ENCODE measurements at regions not wholly inside any gene's neighbourhood (a gene's known extent, or its start where the extent isn't known, plus 50 kb on each side); places are given as distances from the start of the nearest gene placed in this dataset.

DNA sequence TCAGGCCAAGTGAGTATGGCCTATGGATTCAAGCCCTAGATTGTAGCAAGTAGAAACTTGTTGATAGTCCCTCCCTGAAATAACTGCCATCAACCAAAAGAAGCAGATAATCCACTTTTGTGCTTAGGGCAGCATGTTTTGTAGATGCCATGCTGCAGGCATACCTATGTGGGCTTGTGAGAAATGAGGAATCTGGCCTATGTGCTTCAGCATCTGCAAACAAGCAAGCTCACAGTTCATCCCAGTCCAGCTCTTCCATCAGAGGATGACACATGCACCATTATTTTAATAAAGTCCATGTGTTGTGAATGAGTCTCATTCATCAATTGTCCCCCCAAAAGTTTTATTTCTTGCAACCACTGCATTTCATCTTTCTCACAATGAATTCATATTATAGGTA lies 421.9 kb upstream of the DIPK2B start:
- no peaks in the 10 kb centered on the region for H3K9me3 ChIP-seq (ENCODE audit: low read length)
- H3K9ac ChIP-seq (ENCODE audit: insufficient read depth, low read depth, low read length), result no peak overlapping the region
- H3K4me3 ChIP-seq (replicated peaks in 1 of 3; ENCODE audit: insufficient read depth in 1 of 3, low read depth in 2 of 3, low read length in 3 of 3), result no peak overlapping the region
- no peaks in the 10 kb centered on the region for H3K27me3 ChIP-seq (ENCODE audit: control insufficient read depth in 1 of 2, insufficient read depth in 2 of 2, low read length in 2 of 2)
- DNase-seq (ENCODE audit: low spot score) (no peak), FAIRE-seq (no peak), ATAC-seq (no peak)
- no peaks in the 10 kb centered on the region for H3K36me3 ChIP-seq (replicated peaks in 1 of 2; ENCODE audit: control insufficient read depth in 1 of 2, insufficient read depth in 2 of 2, low read length in 2 of 2)
- in situ Hi-C loops (cut with HindIII; ENCODE audit: extremely low pct_ligation_motif_present, low pct_unique_long_range_greater_than_20kb) (no loop called here), intact Hi-C loops (cut with micrococcal nuclease; ENCODE audit: unreplicated experiment) (no loop called here)
- H3K27ac ChIP-seq (ENCODE audit: extremely low read length, insufficient read depth, low read length), result no peak overlapping the region
- no TSS peak for BruUV-seq (replicated peaks)
- H3K4me1 ChIP-seq (ENCODE audit: insufficient read depth, low read length), result peaks cover 4% of the 10 kb centered on the region; the same call in 1 of the 2 replicates
- CTCF ChIA-PET (ENCODE audit: low intra/inter-chr PET ratio, low total read pairs), result no interaction called here
- TF ChIP-seq MTA3 (CRISPR knock-in tag; IDR thresholded peaks at IDR 0.05) (no peak), ZNF792 (CRISPR knock-in tag; IDR thresholded peaks at IDR 0.05) (no peak), MAFK (conservative IDR thresholded peaks at IDR 0.05 in 1 of 2, IDR thresholded peaks at IDR 0.05 in 1 of 2; ENCODE audit: low read length in 2 of 2) (0 out of 4 replicates have a peak, but pooled peaks of 1 of the 2 experiments have one; percentile 4)
- H3K4me2 ChIP-seq (ENCODE audit: low read depth, low read length), result no peak overlapping the region
- no peaks in the 10 kb centered on the region for H4K20me1 ChIP-seq (ENCODE audit: insufficient read depth, low read length)
- H3K79me2 ChIP-seq (ENCODE audit: insufficient read depth, low read length), result no peaks in the 10 kb centered on the region
- H2AFZ ChIP-seq (ENCODE audit: low read length), result no peak overlapping the region
- POLR2A ChIA-PET, result no interaction called here

DNA sequence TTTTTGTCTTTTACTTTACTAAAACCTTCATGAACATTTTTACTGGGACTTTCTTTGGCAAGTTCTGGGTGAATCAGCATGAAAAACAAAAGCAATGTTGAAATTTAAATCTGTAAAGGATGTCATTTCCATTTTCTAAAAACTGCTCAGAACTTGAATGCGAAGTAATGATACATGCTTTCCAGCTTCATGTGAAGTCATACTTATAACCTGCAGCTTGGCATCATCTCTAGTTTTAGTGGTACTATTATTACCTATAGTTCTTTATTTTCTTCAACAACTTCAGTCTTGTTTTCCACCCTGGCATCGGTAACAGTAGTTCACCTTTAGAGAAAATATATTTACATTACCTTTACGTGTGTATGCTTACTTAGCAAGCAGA lies 421.4 kb upstream of the DIPK2B start:
- H3K27me3 ChIP-seq (ENCODE audit: control insufficient read depth in 1 of 2, insufficient read depth in 2 of 2, low read length in 2 of 2), result no peaks in the 10 kb centered on the region
- H3K79me2 ChIP-seq (ENCODE audit: insufficient read depth, low read length), result no peaks in the 10 kb centered on the region
- no TSS peak for BruUV-seq (replicated peaks)
- in situ Hi-C loops (cut with HindIII; ENCODE audit: extremely low pct_ligation_motif_present, low pct_unique_long_range_greater_than_20kb) (no loop called here), intact Hi-C loops (cut with micrococcal nuclease; ENCODE audit: unreplicated experiment) (no loop called here)
- POLR2A ChIA-PET, result no interaction called here
- no peak overlapping the region for H3K27ac ChIP-seq (ENCODE audit: extremely low read length, insufficient read depth, low read length)
- H3K9ac ChIP-seq (ENCODE audit: insufficient read depth, low read depth, low read length), result no peak overlapping the region
- peaks cover 4% of the 10 kb centered on the region; the same call in 1 of the 2 replicates for H3K4me1 ChIP-seq (ENCODE audit: insufficient read depth, low read length)
- FAIRE-seq (no peak), ATAC-seq (no peak), DNase-seq (ENCODE audit: low spot score) (no peak)
- no peak overlapping the region for H2AFZ ChIP-seq (ENCODE audit: low read length)
- H3K4me3 ChIP-seq (replicated peaks in 1 of 3; ENCODE audit: insufficient read depth in 1 of 3, low read depth in 2 of 3, low read length in 3 of 3), result no peak overlapping the region
- no peaks in the 10 kb centered on the region for H4K20me1 ChIP-seq (ENCODE audit: insufficient read depth, low read length)
- 6% methylated on average over 3 of the region's 3 CpGs for WGBS (ENCODE audit: low lambda C conversion rate)
- H3K9me3 ChIP-seq (ENCODE audit: low read length), result no peaks in the 10 kb centered on the region
- CTCF ChIA-PET (ENCODE audit: low intra/inter-chr PET ratio, low total read pairs), result no interaction called here
- no peaks in the 10 kb centered on the region for H3K36me3 ChIP-seq (replicated peaks in 1 of 2; ENCODE audit: control insufficient read depth in 1 of 2, insufficient read depth in 2 of 2, low read length in 2 of 2)
- no peak overlapping the region for H3K4me2 ChIP-seq (ENCODE audit: low read depth, low read length)
- TF ChIP-seq ZSCAN9 (CRISPR knock-in tag; IDR thresholded peaks at IDR 0.05; ENCODE audit: borderline replicate concordance), result no peak
- no peak for TF ChIP-seq SAFB2 (CRISPR knock-in tag; IDR thresholded peaks at IDR 0.05; ENCODE audit: borderline replicate concordance, low read depth)
- TF ChIP-seq, protein P1, sequence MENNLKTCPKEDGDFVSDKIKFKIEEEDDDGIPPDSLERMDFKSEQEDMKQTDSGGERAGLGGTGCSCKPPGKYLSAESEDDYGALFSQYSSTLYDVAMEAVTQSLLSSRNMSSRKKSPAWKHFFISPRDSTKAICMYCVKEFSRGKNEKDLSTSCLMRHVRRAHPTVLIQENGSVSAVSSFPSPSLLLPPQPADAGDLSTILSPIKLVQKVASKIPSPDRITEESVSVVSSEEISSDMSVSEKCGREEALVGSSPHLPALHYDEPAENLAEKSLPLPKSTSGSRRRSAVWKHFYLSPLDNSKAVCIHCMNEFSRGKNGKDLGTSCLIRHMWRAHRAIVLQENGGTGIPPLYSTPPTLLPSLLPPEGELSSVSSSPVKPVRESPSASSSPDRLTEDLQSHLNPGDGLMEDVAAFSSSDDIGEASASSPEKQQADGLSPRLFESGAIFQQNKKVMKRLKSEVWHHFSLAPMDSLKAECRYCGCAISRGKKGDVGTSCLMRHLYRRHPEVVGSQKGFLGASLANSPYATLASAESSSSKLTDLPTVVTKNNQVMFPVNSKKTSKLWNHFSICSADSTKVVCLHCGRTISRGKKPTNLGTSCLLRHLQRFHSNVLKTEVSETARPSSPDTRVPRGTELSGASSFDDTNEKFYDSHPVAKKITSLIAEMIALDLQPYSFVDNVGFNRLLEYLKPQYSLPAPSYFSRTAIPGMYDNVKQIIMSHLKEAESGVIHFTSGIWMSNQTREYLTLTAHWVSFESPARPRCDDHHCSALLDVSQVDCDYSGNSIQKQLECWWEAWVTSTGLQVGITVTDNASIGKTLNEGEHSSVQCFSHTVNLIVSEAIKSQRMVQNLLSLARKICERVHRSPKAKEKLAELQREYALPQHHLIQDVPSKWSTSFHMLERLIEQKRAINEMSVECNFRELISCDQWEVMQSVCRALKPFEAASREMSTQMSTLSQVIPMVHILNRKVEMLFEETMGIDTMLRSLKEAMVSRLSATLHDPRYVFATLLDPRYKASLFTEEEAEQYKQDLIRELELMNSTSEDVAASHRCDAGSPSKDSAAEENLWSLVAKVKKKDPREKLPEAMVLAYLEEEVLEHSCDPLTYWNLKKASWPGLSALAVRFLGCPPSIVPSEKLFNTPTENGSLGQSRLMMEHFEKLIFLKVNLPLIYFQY (CRISPR knock-in tag; IDR thresholded peaks at IDR 0.05; ENCODE audit: borderline replicate concordance), result no peak
- TF ChIP-seq SIN3A (IDR thresholded peaks at IDR 0.05; ENCODE audit: borderline replicate concordance, low read depth, low read length), result no peak
- no peak for TF ChIP-seq ZNF264 (CRISPR knock-in tag; IDR thresholded peaks at IDR 0.05)
- TF ChIP-seq ZNF616 (CRISPR knock-in tag; IDR thresholded peaks at IDR 0.05; ENCODE audit: low read depth), result no peak
- TF ChIP-seq, protein P2, sequence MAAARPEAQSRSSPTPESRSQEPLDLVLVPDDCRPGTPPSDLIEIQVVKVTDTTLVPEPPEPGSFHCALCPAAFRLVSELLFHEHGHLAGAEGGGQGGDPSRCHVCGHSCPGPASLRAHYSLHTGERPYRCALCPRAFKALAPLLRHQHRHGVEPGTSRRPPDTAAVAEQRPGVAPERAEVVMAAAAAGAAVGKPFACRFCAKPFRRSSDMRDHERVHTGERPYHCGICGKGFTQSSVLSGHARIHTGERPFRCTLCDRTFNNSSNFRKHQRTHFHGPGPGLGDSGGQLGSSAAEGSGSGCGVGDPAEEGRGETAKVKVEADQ (CRISPR knock-in tag; IDR thresholded peaks at IDR 0.05; ENCODE audit: borderline replicate concordance), result no peak
- TF ChIP-seq ZNF530 (CRISPR knock-in tag; IDR thresholded peaks at IDR 0.05; ENCODE audit: low read depth), result no peak
- TF ChIP-seq, protein P3, sequence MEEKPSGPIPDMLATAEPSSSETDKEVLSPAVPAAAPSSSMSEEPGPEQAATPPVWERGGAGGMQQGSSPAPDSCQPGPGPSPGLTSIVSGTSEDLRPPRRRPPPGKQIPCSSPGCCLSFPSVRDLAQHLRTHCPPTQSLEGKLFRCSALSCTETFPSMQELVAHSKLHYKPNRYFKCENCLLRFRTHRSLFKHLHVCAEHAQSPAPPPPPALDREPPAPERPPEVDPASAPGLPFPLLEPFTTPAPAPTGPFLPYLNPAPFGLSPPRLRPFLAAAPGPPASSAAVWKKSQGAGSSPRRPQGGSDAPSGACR (CRISPR knock-in tag; IDR thresholded peaks at IDR 0.05), result no peak
- no peak for TF ChIP-seq POLR2G (IDR thresholded peaks at IDR 0.05; ENCODE audit: low read depth, low read length)
- no peak for TF ChIP-seq ZNF329 (CRISPR knock-in tag; IDR thresholded peaks at IDR 0.05; ENCODE audit: low read depth)
- TF ChIP-seq ZNF83 (CRISPR knock-in tag; IDR thresholded peaks at IDR 0.05; ENCODE audit: borderline replicate concordance), result no peak
- no peak for TF ChIP-seq RNF2 (conservative IDR thresholded peaks at IDR 0.05; ENCODE audit: low read depth)
